KMS-11 (cell line): ENCODE measurements at regions not wholly inside any gene's neighbourhood (a gene's known extent, or its start where the extent isn't known, plus 50 kb on each side); places are given as distances from the start of the nearest gene placed in this dataset.

ENCODE experiments used
- H2AFZ ChIP-seq: fragments of 200-600 bp; sonication (generic); 2 replicates; pipeline ENCODE4 v1.6.1; 2016; ENCODE audit warnings: antibody characterized with exemption, mixed run types, low read depth
- H3K27ac ChIP-seq: fragments of 200-600 bp; sonication (generic); 2 replicates; pipeline ENCODE4 v1.6.1; 2016; ENCODE audit warnings: mild to moderate bottlenecking, mixed run types
- H3K27me3 ChIP-seq: fragments of 200-600 bp; sonication (generic); 2 replicates; pipeline ENCODE4 v1.6.1; 2017; ENCODE audit warnings: mild to moderate bottlenecking, low read depth, mixed run types, moderate library complexity; ENCODE audit not compliant: insufficient read depth
- H3K36me3 ChIP-seq: fragments of 200-600 bp; sonication (generic); 2 replicates; pipeline ENCODE4 v1.6.1; 2017; ENCODE audit warnings: mild to moderate bottlenecking, mixed run types; ENCODE audit not compliant: insufficient read depth
- H3K4me1 ChIP-seq: fragments of 200-600 bp; sonication (generic); 2 replicates; pipeline ENCODE4 v1.6.1; 2016; ENCODE audit warnings: mild to moderate bottlenecking, low read depth, mixed run types; ENCODE audit not compliant: poor library complexity, severe bottlenecking
- H3K4me2 ChIP-seq: fragments of 200-600 bp; sonication (generic); 2 replicates; pipeline ENCODE4 v1.7.0; 2016; ENCODE audit warnings: mild to moderate bottlenecking, mixed run types
- H3K4me3 ChIP-seq: fragments of 200-600 bp; sonication (generic); IDR thresholded peaks from 2 replicates; pipeline ENCODE4 v1.6.1; 2017; ENCODE audit warnings: low read depth, low read length, mixed read lengths; ENCODE audit not compliant: insufficient read depth
- H3K79me2 ChIP-seq: fragments of 200-600 bp; sonication (generic); 2 replicates; pipeline ENCODE4 v1.6.1; 2016; ENCODE audit warnings: low read depth, mixed run types; ENCODE audit not compliant: insufficient read depth
- H3K9ac ChIP-seq: fragments of 200-600 bp; sonication (generic); 2 replicates; pipeline ENCODE4 v1.6.1; 2016; ENCODE audit warnings: mild to moderate bottlenecking, mixed run types
- H4K20me1 ChIP-seq: fragments of 200-600 bp; sonication (generic); 2 replicates; pipeline ENCODE4 v1.6.1; 2016; ENCODE audit warnings: mild to moderate bottlenecking, mixed run types; ENCODE audit not compliant: insufficient read depth
- TF ChIP-seq, protein P1 (sequence below): fragments of 200-600 bp; sonication (generic); conservative IDR thresholded peaks from 2 replicates; pipeline ENCODE4 v1.6.1; 2017; ENCODE audit warnings: low read depth, mild to moderate bottlenecking, antibody characterized with exemption, low read length, moderate library complexity, mixed read lengths

DNA sequence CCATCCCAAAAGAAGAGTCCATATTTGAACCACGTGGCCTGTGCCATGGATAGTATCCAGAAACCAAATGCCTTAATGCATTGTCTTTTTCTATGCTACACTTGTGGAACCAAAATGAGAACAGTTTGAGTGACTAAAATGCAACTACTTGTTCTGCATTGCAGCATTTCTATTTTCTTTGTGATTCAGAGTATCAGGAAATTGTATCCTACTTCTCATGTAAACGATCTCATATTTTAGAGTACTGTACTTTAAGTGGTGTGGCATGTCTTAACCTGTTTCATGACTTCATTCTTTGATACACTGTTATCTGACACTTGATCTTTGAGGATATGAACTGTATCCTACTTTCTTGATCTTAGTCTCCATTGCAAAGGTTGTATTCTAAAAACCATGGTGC lies 167.2 kb upstream of the WDR1 start:
- TF ChIP-seq, protein P1, sequence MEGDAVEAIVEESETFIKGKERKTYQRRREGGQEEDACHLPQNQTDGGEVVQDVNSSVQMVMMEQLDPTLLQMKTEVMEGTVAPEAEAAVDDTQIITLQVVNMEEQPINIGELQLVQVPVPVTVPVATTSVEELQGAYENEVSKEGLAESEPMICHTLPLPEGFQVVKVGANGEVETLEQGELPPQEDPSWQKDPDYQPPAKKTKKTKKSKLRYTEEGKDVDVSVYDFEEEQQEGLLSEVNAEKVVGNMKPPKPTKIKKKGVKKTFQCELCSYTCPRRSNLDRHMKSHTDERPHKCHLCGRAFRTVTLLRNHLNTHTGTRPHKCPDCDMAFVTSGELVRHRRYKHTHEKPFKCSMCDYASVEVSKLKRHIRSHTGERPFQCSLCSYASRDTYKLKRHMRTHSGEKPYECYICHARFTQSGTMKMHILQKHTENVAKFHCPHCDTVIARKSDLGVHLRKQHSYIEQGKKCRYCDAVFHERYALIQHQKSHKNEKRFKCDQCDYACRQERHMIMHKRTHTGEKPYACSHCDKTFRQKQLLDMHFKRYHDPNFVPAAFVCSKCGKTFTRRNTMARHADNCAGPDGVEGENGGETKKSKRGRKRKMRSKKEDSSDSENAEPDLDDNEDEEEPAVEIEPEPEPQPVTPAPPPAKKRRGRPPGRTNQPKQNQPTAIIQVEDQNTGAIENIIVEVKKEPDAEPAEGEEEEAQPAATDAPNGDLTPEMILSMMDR = no peak
- Histone ChIP-seq H3K4me2 (no peak overlapping the region), H3K79me2 (no peaks in the 10 kb centered on the region), H3K4me1 (no peaks in the 10 kb centered on the region), H3K36me3 (no peaks in the 10 kb centered on the region), H3K9ac (no peak overlapping the region), H2AFZ (no peak overlapping the region), H3K27ac (no peak overlapping the region), H3K27me3 (no peaks in the 10 kb centered on the region), H3K4me3 (no peak overlapping the region), H4K20me1 (no peaks in the 10 kb centered on the region)

DNA sequence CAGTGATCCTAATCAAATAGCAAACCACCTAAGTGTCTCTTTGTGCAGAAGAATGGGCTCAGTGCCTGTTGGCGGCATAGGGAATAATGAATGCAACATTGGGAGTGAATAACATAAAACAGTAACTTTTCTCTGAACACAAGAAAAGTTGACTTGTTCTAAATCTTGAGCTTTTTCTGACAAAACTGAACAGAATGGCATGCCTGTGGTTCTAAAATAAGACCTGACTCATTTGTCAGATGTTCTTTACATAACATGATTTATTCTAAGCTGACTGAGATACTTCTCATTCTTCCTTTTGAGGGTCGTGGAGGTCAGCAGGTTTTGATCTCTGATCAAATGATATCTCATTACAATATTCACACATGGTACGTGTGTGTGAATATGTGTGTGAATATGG lies 165.4 kb upstream of the WDR1 start:
- no peak overlapping the region for H3K27ac ChIP-seq
- no peaks in the 10 kb centered on the region for H3K36me3 ChIP-seq
- no peaks in the 10 kb centered on the region for H4K20me1 ChIP-seq
- TF ChIP-seq, protein P1 = no peak
- H3K4me3 ChIP-seq = no peak overlapping the region
- H3K4me1 ChIP-seq = no peaks in the 10 kb centered on the region
- no peak overlapping the region for H3K4me2 ChIP-seq
- H3K9ac ChIP-seq = no peak overlapping the region
- no peaks in the 10 kb centered on the region for H3K27me3 ChIP-seq
- no peak overlapping the region for H2AFZ ChIP-seq
- H3K79me2 ChIP-seq = no peaks in the 10 kb centered on the region

DNA sequence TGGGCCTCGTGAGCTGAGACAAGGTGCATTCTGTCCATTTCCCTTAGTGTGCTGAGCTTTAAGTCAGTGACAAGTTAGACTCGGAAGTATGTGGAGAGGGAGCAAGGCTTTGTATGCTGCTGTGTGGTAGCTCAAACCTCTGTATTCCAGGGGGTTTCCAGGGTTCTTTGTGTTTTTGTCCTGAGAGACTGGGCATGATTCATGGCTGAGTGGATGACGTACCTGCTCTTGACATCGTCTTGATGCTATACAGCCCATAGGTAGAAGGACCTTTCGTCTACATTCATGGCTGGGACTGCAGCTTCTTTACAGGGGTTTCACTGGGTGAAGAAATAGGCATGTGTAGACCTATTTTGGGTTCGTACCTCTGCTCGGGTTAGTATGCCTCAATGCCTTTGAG lies 162.7 kb upstream of the WDR1 start:
- no peak overlapping the region for H3K4me2 ChIP-seq
- H3K4me3 ChIP-seq = no peak overlapping the region
- H3K4me1 ChIP-seq = no peaks in the 10 kb centered on the region
- no peaks in the 10 kb centered on the region for H3K36me3 ChIP-seq
- no peak overlapping the region for H3K27ac ChIP-seq
- no peaks in the 10 kb centered on the region for H3K27me3 ChIP-seq
- TF ChIP-seq, protein P1 = no peak
- no peak overlapping the region for H2AFZ ChIP-seq
- H3K9ac ChIP-seq = no peak overlapping the region
- H4K20me1 ChIP-seq = no peaks in the 10 kb centered on the region
- H3K79me2 ChIP-seq = no peaks in the 10 kb centered on the region

DNA sequence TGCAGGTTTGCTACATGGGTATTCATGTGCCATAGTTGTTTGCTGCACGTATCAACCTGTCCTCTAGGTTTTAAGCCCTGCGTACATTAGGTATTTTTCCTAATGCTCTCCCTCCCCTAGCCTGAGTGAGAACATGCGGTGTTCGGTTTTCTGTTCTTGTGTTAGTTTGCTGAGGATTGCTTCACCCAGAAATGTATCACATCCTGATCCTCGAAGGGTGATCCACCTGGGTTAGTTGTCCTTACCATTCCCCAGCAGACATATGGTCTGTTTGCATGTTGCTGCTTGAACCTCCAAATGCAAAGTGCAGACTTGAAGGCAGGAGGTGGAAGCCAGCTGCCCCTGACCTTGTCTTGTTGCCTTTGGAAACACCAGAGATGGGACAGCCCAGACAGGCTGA lies 161.5 kb upstream of the WDR1 start:
- Histone ChIP-seq H2AFZ (no peak overlapping the region), H3K79me2 (no peaks in the 10 kb centered on the region), H4K20me1 (no peaks in the 10 kb centered on the region), H3K36me3 (no peaks in the 10 kb centered on the region), H3K27ac (no peak overlapping the region), H3K4me1 (no peaks in the 10 kb centered on the region), H3K4me3 (no peak overlapping the region), H3K4me2 (no peak overlapping the region), H3K27me3 (no peaks in the 10 kb centered on the region), H3K9ac (no peak overlapping the region)
- TF ChIP-seq, protein P1 = no peak

DNA sequence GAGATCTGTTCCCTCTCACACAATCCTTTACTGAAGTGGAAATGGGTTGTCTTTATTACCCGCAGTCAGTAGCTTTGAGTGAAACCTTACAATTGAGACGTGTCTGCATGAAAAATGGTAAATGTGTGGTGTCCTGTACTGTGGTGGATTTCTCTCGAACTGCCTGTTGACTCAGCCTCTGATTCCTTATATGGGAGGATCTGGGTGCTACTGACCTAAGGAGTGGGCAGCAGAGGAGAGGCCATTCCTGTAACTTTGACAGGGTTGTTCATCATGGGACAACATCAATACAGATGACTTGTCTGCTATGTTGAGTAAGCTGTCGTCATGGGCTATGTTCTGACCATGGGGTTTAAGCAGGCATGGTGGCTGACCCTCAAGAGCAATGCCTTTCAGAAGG lies 159.6 kb upstream of the WDR1 start:
- no peaks in the 10 kb centered on the region for H3K36me3 ChIP-seq
- H3K4me1 ChIP-seq = no peaks in the 10 kb centered on the region
- H4K20me1 ChIP-seq = no peaks in the 10 kb centered on the region
- no peaks in the 10 kb centered on the region for H3K79me2 ChIP-seq
- H3K27ac ChIP-seq = no peak overlapping the region
- H3K9ac ChIP-seq = no peak overlapping the region
- TF ChIP-seq, protein P1 = no peak
- no peak overlapping the region for H2AFZ ChIP-seq
- no peak overlapping the region for H3K4me3 ChIP-seq
- no peaks in the 10 kb centered on the region for H3K27me3 ChIP-seq
- H3K4me2 ChIP-seq = no peak overlapping the region
